Lower leg skin (tissue), 3 donors: ENCODE measurements at regions not wholly inside any gene's neighbourhood (a gene's known extent, or its start where the extent isn't known, plus 50 kb on each side); places are given as distances from the start of the nearest gene placed in this dataset.

Experiments used
- CTCF ChIP-seq, 3 donors: fragments of 450-650 bp; IDR thresholded peaks; one replicate each; pipeline ENCODE4 v1.5.1; 2016; ENCODE audit warnings: antibody characterized with exemption in 3 of 3, mild to moderate bottlenecking in 3 of 3, moderate library complexity in 2 of 3
- POLR2A ChIP-seq, 2 donors: fragments of 450-650 bp; IDR thresholded peaks; one replicate each; pipeline ENCODE4 v1.6.1; 2016 to 2017; ENCODE audit warnings: antibody characterized with exemption in 2 of 2, mild to moderate bottlenecking in 1 of 2, moderate library complexity in 1 of 2

- TF ChIP-seq CTCF (IDR thresholded peaks at IDR 0.05) (no peak), POLR2A (IDR thresholded peaks at IDR 0.05) (no peak)
Measured at GRCh38 chr4:11663114-11663513, 234.4 kb upstream of the HS3ST1 start.
